ENCODE measurements at regions not wholly inside any gene's neighbourhood (a gene's known extent, or its start where the extent isn't known, plus 50 kb on each side); places are given as distances from the start of the nearest gene placed in this dataset.

- no peak for DNase-seq (ENCODE audit: low spot score in 2 of 2)
- Histone ChIP-seq H3K27me3 (no peaks in the 10 kb centered on the region), H3K4me3 (no peak overlapping the region), H3K27ac (no peak overlapping the region), H3K4me1 (no peaks in the 10 kb centered on the region), H3K9me3 (no peaks in the 10 kb centered on the region), H3K36me3 (no peaks in the 10 kb centered on the region)
- TF ChIP-seq POLR2A (IDR thresholded peaks at IDR 0.05) = no peak
- TF ChIP-seq POLR2AphosphoS5 (IDR thresholded peaks at IDR 0.05) = no peak
- TF ChIP-seq CTCF (IDR thresholded peaks at IDR 0.05) = no peak
- TF ChIP-seq EP300 (IDR thresholded peaks at IDR 0.05) = no peak
- 94% methylated on average over 2 of the region's 2 CpGs for WGBS
Measured at GRCh38 chr18:38612904-38613303, 1047.3 kb upstream of the CELF4 start.

- Histone ChIP-seq H3K4me1 (no peaks in the 10 kb centered on the region), H3K36me3 (no peaks in the 10 kb centered on the region), H3K9me3 (no peaks in the 10 kb centered on the region), H3K4me3 (no peak overlapping the region), H3K27ac (no peak overlapping the region), H3K27me3 (no peaks in the 10 kb centered on the region)
- 69% methylated on average over 9 of the region's 9 CpGs for WGBS
- no peak for DNase-seq (ENCODE audit: low spot score in 2 of 2)
- TF ChIP-seq POLR2AphosphoS5 (IDR thresholded peaks at IDR 0.05) = no peak
- no peak for TF ChIP-seq CTCF (IDR thresholded peaks at IDR 0.05)
- no peak for TF ChIP-seq EP300 (IDR thresholded peaks at IDR 0.05)
- no peak for TF ChIP-seq POLR2A (IDR thresholded peaks at IDR 0.05)
Measured at GRCh38 chr18:38611036-38611964, 1045.7 kb upstream of the CELF4 start.

GRCh38 chr18:38606841-38607240 lies 1041.2 kb upstream of the CELF4 start:
- Histone ChIP-seq H3K4me1 (no peaks in the 10 kb centered on the region), H3K36me3 (no peaks in the 10 kb centered on the region), H3K27ac (no peak overlapping the region), H3K4me3 (no peak overlapping the region), H3K27me3 (no peaks in the 10 kb centered on the region), H3K9me3 (no peaks in the 10 kb centered on the region)
- TF ChIP-seq CTCF (IDR thresholded peaks at IDR 0.05) = no peak
- no peak for TF ChIP-seq POLR2A (IDR thresholded peaks at IDR 0.05)
- TF ChIP-seq POLR2AphosphoS5 (IDR thresholded peaks at IDR 0.05) = no peak
- TF ChIP-seq EP300 (IDR thresholded peaks at IDR 0.05) = no peak
- 84% methylated on average over 2 of the region's 2 CpGs for WGBS
- no peak for DNase-seq (ENCODE audit: low spot score in 2 of 2)

GRCh38 chr18:38602341-38602740 lies 1036.7 kb upstream of the CELF4 start:
- no peak for DNase-seq (ENCODE audit: low spot score in 2 of 2)

More at GRCh38 chr18:38602341-38602740, 1036.7 kb upstream of the CELF4 start:
- TF ChIP-seq POLR2AphosphoS5 (IDR thresholded peaks at IDR 0.05) (no peak), CTCF (IDR thresholded peaks at IDR 0.05) (no peak), EP300 (IDR thresholded peaks at IDR 0.05) (no peak), POLR2A (IDR thresholded peaks at IDR 0.05) (no peak)
- Histone ChIP-seq H3K27ac (no peak overlapping the region), H3K27me3 (no peaks in the 10 kb centered on the region), H3K4me3 (no peak overlapping the region), H3K9me3 (no peaks in the 10 kb centered on the region), H3K4me1 (no peaks in the 10 kb centered on the region), H3K36me3 (no peaks in the 10 kb centered on the region)
